A549 (cell line): ENCODE measurements at regions not wholly inside any gene's neighbourhood (a gene's known extent, or its start where the extent isn't known, plus 50 kb on each side); places are given as distances from the start of the nearest gene placed in this dataset.

Experiments used
- ATAC-seq, 2 experiments: fragments of 200-7000 bp in 1 of 2; fragments of >200 bp in 1 of 2; cut with Nextera tagmentation in 1 of 2; cut with Tn5 transposase in 1 of 2; 3 replicates each; pipeline versions ENCODE4 v1.8.0 to v1.9.1; 2018 to 2020; ENCODE audit warnings: mild to moderate bottlenecking in 1 of 2, moderate library complexity in 1 of 2
- CTCF ChIA-PET: fragments of 300-600 bp; sonication (Branson Sonifier 250); formaldehyde crosslinking; extraction: SDS; loops from one replicate; lab custom pipeline; 2021; ENCODE audit warnings: antibody characterized with exemption, inconsistent platforms; lab: Yijun Ruan, JAX
- POLR2A ChIA-PET: fragments of 350-600 bp; formaldehyde crosslinking; extraction: SDS; loops from one replicate; lab custom pipeline; 2021; ENCODE audit warnings: antibody characterized with exemption, inconsistent platforms; lab: Yijun Ruan, JAX
- DNase-seq, 2 experiments: peaks; one replicate each; pipeline versions ENCODE4 v3.0.0 to v3.0.0-alpha.2; 2011 to 2016; ENCODE audit warnings: low read depth in 1 of 2, low spot score in 1 of 2
- FAIRE-seq: peaks from 2 replicates; lab custom pipeline; 2011; peaks lifted over from hg19 to GRCh38; lab: Jason Lieb, UNC
- H3K27ac ChIP-seq, 2 experiments: fragments of >200 bp; sonication (Bioruptor Twin); formaldehyde crosslinking; 3 replicates each; pipeline ENCODE4 v1.5.1; 2016 to 2017
- H3K4me1 ChIP-seq: fragments of >200 bp; sonication (Bioruptor Twin); formaldehyde crosslinking; 3 replicates; pipeline ENCODE4 v1.6.1; 2016
- H3K4me2 ChIP-seq: fragments of >200 bp; sonication (Bioruptor Twin); formaldehyde crosslinking; 3 replicates; pipeline ENCODE4 v1.6.1; 2016
- H3K4me3 ChIP-seq: fragments of >200 bp; sonication (Bioruptor Twin); formaldehyde crosslinking; 3 replicates; pipeline ENCODE4 v1.5.1; 2016
- H3K9me3 ChIP-seq: fragments of >200 bp; sonication (Bioruptor Twin); formaldehyde crosslinking; 3 replicates; pipeline ENCODE4 v1.6.1; 2016
- CBX8 ChIP-seq: fragments of 200-600 bp; sonication (generic); IDR thresholded peaks from 2 replicates; pipeline ENCODE4 v1.6.1; 2016
- CHD4 ChIP-seq: fragments of 200-600 bp; sonication (generic); IDR thresholded peaks from 2 replicates; pipeline ENCODE4 v1.6.1; 2016; ENCODE audit warnings: antibody characterized with exemption, mild to moderate bottlenecking, borderline replicate concordance
- EHF ChIP-seq: fragments of 250-450 bp; sonication (Bioruptor Pico); IDR thresholded peaks from 2 replicates; pipeline ENCODE4 v1.5.0; 2020; ENCODE audit warnings: mild to moderate bottlenecking
- EP300 ChIP-seq, 2 experiments: fragments of >200 bp; sonication (Bioruptor Twin); formaldehyde crosslinking; IDR thresholded peaks; 2 replicates in 1 of 2; 3 replicates in 1 of 2; pipeline ENCODE4 v1.6.1; 2016 to 2017
- HOXA7 ChIP-seq: fragments of 250-450 bp; sonication (Bioruptor Pico); IDR thresholded peaks from 2 replicates; pipeline ENCODE4 v1.5.0; 2020; ENCODE audit warnings: mild to moderate bottlenecking, moderate library complexity
- HOXB13 ChIP-seq: fragments of 250-450 bp; sonication (Bioruptor Pico); IDR thresholded peaks from 2 replicates; pipeline ENCODE4 v1.5.0; 2020; ENCODE audit warnings: low read depth, mild to moderate bottlenecking, moderate library complexity
- HOXB5 ChIP-seq: fragments of 250-450 bp; sonication (Bioruptor Pico); IDR thresholded peaks from 2 replicates; pipeline ENCODE4 v1.5.0; 2020; ENCODE audit warnings: mild to moderate bottlenecking, moderate library complexity
- JUNB ChIP-seq: fragments of >200 bp; sonication (Bioruptor Twin); formaldehyde crosslinking; IDR thresholded peaks from 2 replicates; pipeline ENCODE4 v1.6.1; 2016
- MAFK ChIP-seq: fragments of 450-650 bp; IDR thresholded peaks from 2 replicates; pipeline ENCODE4 v1.6.1; 2014; ENCODE audit not compliant: partially characterized antibody
- MAZ ChIP-seq: fragments of 150-350 bp; IDR thresholded peaks from 2 replicates; pipeline ENCODE4 v1.6.1; 2014; ENCODE audit warnings: antibody characterized with exemption, low read depth, low read length, borderline replicate concordance
- NFE2L2 ChIP-seq: fragments of 150-350 bp; conservative IDR thresholded peaks from 2 replicates; pipeline ENCODE4 v1.6.1; 2014; ENCODE audit warnings: low read length
- NPAS2 ChIP-seq: fragments of 250-450 bp; sonication (Bioruptor Pico); IDR thresholded peaks from 2 replicates; pipeline ENCODE4 v1.8.0; 2022; ENCODE audit warnings: mild to moderate bottlenecking, moderate library complexity, borderline replicate concordance
- PHF8 ChIP-seq: fragments of 200-600 bp; sonication (generic); IDR thresholded peaks from 2 replicates; pipeline ENCODE4 v1.6.1; 2016; ENCODE audit warnings: low read depth, mild to moderate bottlenecking, antibody characterized with exemption, moderate library complexity, borderline replicate concordance
- POLR2AphosphoS2 ChIP-seq: conservative IDR thresholded peaks from 2 replicates; pipeline ENCODE4 v1.6.1; 2012; ENCODE audit warnings: low read length, improper control_type of control experiment, inconsistent platforms
- RAD21 ChIP-seq, 2 experiments: fragments of >200 bp in 1 of 2; sonication (Bioruptor Twin) in 1 of 2; formaldehyde crosslinking in 1 of 2; IDR thresholded peaks in 1 of 2; conservative IDR thresholded peaks in 1 of 2; 2 replicates in 1 of 2; 3 replicates in 1 of 2; pipeline ENCODE4 v1.6.1; 2012 to 2018; ENCODE audit warnings: inconsistent platforms in 1 of 2
- RNF2 ChIP-seq: fragments of 200-600 bp; sonication (generic); IDR thresholded peaks from 2 replicates; pipeline ENCODE4 v1.6.1; 2016; ENCODE audit warnings: low read depth, mild to moderate bottlenecking, antibody characterized with exemption, moderate library complexity, borderline replicate concordance
- SREBF2 ChIP-seq: fragments of 450-650 bp; IDR thresholded peaks from 2 replicates; pipeline ENCODE4 v1.6.1; 2014; ENCODE audit warnings: mild to moderate bottlenecking, moderate library complexity
- TFCP2L1 ChIP-seq: fragments of 250-450 bp; sonication (Bioruptor Pico); IDR thresholded peaks from 2 replicates; pipeline ENCODE4 v1.5.0; 2021; ENCODE audit warnings: mild to moderate bottlenecking
- TP53 ChIP-seq: fragments of 250-450 bp; sonication (Bioruptor Pico); IDR thresholded peaks from 2 replicates; pipeline ENCODE4 v1.5.0; 2021; ENCODE audit warnings: mild to moderate bottlenecking, moderate library complexity
- ZC3H11A ChIP-seq: fragments of 450-650 bp; IDR thresholded peaks from 2 replicates; pipeline ENCODE4 v1.6.1; 2014; ENCODE audit warnings: antibody characterized with exemption, mild to moderate bottlenecking
- ZNF302 ChIP-seq: fragments of 250-450 bp; sonication (Bioruptor Pico); IDR thresholded peaks from 2 replicates; pipeline ENCODE4 v1.9.0; 2021; ENCODE audit warnings: inconsistent platforms, mild to moderate bottlenecking, moderate library complexity
- WGBS: methylation state at CpG from one replicate; pipeline ENCODE4 v1.1.6; 2017; ENCODE audit errors: missing lambda C conversion rate; 5-methylcytosine and 5-hydroxymethylcytosine counted together
- TF ChIP-seq, protein P1 (sequence below): fragments of 200-600 bp; sonication (generic); IDR thresholded peaks from 2 replicates; pipeline ENCODE4 v1.6.1; 2016; ENCODE audit warnings: antibody characterized with exemption, mild to moderate bottlenecking, moderate library complexity
- TF ChIP-seq, protein P2 (sequence below): fragments of 250-450 bp; sonication (Bioruptor Pico); IDR thresholded peaks from 2 replicates; pipeline ENCODE4 v1.5.0; 2020; ENCODE audit warnings: low read depth, mild to moderate bottlenecking, moderate library complexity
- TF ChIP-seq, protein P3 (sequence below): fragments of >200 bp; sonication (Bioruptor Twin); formaldehyde crosslinking; IDR thresholded peaks from 2 replicates; pipeline ENCODE4 v1.6.1; 2016
- TF ChIP-seq, protein P4 (sequence below): fragments of 450-650 bp; IDR thresholded peaks from 2 replicates; pipeline ENCODE4 v1.6.1; 2014; ENCODE audit warnings: antibody characterized with exemption

DNA sequence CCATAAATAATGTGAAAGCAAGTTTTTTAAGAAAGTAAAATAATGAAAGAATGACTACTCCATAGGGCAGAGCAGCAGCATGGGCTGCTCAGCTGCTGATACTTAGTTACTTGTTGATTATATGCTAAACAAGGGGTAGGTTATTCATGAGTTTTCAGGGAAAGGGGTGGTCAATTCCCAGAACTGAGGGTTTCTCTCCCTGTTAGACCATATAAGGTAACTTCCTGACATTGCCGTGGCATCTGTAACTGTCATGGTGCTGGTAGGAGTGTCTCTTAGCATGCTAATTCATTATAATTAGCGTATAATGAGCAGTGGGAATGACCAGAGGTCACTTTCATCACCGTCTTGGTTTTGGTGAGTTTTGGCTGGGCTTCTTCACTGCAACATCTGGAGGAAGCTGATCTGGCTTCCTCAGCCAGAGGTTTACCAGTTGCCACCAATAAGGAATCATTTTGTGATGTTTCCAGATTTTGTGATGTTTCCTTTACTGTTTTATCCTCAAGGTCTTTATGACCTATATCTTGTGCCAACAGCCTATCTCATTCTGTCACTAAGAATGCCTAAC is 121.8 kb upstream of the CHL1 start:
- 11% methylated on average over 3 of the region's 3 CpGs for WGBS
- ATAC-seq = no peak
- POLR2A ChIA-PET = no interaction called here
- Histone ChIP-seq H3K9me3 (no peaks in the 10 kb centered on the region), H3K27ac (no peak overlapping the region), H3K4me2 (no peak overlapping the region), H3K4me1 (no peaks in the 10 kb centered on the region), H3K4me3 (no peak overlapping the region)
- CTCF ChIA-PET = no interaction called here
- TF ChIP-seq SREBF2 = no peak
- TF ChIP-seq CBX8 = no peak
- TF ChIP-seq POLR2AphosphoS2 = no peak
- TF ChIP-seq, protein P1, sequence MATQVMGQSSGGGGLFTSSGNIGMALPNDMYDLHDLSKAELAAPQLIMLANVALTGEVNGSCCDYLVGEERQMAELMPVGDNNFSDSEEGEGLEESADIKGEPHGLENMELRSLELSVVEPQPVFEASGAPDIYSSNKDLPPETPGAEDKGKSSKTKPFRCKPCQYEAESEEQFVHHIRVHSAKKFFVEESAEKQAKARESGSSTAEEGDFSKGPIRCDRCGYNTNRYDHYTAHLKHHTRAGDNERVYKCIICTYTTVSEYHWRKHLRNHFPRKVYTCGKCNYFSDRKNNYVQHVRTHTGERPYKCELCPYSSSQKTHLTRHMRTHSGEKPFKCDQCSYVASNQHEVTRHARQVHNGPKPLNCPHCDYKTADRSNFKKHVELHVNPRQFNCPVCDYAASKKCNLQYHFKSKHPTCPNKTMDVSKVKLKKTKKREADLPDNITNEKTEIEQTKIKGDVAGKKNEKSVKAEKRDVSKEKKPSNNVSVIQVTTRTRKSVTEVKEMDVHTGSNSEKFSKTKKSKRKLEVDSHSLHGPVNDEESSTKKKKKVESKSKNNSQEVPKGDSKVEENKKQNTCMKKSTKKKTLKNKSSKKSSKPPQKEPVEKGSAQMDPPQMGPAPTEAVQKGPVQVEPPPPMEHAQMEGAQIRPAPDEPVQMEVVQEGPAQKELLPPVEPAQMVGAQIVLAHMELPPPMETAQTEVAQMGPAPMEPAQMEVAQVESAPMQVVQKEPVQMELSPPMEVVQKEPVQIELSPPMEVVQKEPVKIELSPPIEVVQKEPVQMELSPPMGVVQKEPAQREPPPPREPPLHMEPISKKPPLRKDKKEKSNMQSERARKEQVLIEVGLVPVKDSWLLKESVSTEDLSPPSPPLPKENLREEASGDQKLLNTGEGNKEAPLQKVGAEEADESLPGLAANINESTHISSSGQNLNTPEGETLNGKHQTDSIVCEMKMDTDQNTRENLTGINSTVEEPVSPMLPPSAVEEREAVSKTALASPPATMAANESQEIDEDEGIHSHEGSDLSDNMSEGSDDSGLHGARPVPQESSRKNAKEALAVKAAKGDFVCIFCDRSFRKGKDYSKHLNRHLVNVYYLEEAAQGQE = no peak
- TF ChIP-seq CHD4 = no peak
- TF ChIP-seq RAD21 (conservative IDR thresholded peaks at IDR 0.05 in 1 of 2, IDR thresholded peaks at IDR 0.05 in 1 of 2) = no peak
- no peak for TF ChIP-seq EP300 (IDR thresholded peaks at IDR 0.05)
- no peak for TF ChIP-seq JUNB
- no peak for TF ChIP-seq MAFK
- TF ChIP-seq ZC3H11A = no peak
- no peak for TF ChIP-seq NPAS2
- no peak for TF ChIP-seq RNF2
- no peak for TF ChIP-seq HOXB5
- TF ChIP-seq PHF8 = no peak
- TF ChIP-seq, protein P2, sequence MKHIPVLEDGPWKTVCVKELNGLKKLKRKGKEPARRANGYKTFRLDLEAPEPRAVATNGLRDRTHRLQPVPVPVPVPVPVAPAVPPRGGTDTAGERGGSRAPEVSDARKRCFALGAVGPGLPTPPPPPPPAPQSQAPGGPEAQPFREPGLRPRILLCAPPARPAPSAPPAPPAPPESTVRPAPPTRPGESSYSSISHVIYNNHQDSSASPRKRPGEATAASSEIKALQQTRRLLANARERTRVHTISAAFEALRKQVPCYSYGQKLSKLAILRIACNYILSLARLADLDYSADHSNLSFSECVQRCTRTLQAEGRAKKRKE (CRISPR knock-in tag) = no peak
- TF ChIP-seq TFCP2L1 (CRISPR knock-in tag) = no peak
- no peak for TF ChIP-seq MAZ
- no peak for TF ChIP-seq HOXA7 (CRISPR knock-in tag)
- TF ChIP-seq NFE2L2 = no peak
- FAIRE-seq = no peak
- DNase-seq = no peak

DNA sequence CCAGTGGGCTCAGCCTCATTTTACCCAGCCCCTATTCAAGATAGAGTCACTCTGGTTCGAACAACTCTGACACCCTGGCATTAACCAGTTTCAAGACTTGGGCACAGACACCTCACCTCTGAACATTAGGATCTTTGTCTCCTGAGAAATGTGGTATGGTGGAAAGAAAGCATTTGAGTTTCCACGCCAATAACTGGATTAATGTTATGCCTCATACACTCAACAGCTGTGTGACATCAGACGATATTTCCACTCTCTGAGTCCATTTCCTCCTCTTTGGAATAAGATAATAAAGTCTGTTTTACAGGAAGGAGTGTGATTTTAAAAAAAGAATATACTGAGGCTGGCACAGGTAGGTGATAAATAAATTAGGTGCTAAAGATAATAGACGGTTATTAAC is 121.3 kb upstream of the CHL1 start:
- Histone ChIP-seq H3K9me3 (no peaks in the 10 kb centered on the region), H3K4me2 (no peak overlapping the region), H3K27ac (no peak overlapping the region), H3K4me1 (no peaks in the 10 kb centered on the region), H3K4me3 (no peak overlapping the region)
- ChIA-PET CTCF (no interaction called here), POLR2A (no interaction called here)
- no peak for DNase-seq
- ATAC-seq = no peak
- no peak for TF ChIP-seq CBX8
- no peak for TF ChIP-seq NPAS2
- TF ChIP-seq, protein P3, sequence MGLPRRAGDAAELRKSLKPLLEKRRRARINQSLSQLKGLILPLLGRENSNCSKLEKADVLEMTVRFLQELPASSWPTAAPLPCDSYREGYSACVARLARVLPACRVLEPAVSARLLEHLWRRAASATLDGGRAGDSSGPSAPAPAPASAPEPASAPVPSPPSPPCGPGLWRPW = no peak
- no peak for TF ChIP-seq HOXB13 (CRISPR knock-in tag)
- TF ChIP-seq ZNF302 (CRISPR knock-in tag) = no peak
- TF ChIP-seq, protein P4, sequence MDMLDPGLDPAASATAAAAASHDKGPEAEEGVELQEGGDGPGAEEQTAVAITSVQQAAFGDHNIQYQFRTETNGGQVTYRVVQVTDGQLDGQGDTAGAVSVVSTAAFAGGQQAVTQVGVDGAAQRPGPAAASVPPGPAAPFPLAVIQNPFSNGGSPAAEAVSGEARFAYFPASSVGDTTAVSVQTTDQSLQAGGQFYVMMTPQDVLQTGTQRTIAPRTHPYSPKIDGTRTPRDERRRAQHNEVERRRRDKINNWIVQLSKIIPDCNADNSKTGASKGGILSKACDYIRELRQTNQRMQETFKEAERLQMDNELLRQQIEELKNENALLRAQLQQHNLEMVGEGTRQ = no peak
- TF ChIP-seq ZC3H11A = no peak
- no peak for TF ChIP-seq TP53 (CRISPR knock-in tag)
- TF ChIP-seq MAZ = no peak
- TF ChIP-seq EHF (CRISPR knock-in tag) = no peak
- WGBS = 3% methylated on average over 4 of the region's 4 CpGs
- FAIRE-seq = no peak
